GM19455 (cell line): ENCODE measurements at regions not wholly inside any gene's neighbourhood (a gene's known extent, or its start where the extent isn't known, plus 50 kb on each side); places are given as distances from the start of the nearest gene placed in this dataset.

ENCODE experiments used
- ATAC-seq: cut with Tn5 transposase; IDR thresholded peaks from one replicate; pipeline ENCODE4 v1.9.1; 2021; ENCODE audit not compliant: unreplicated experiment

GRCh38 chr1:119565131-119565772 is 58.2 kb downstream of the HSD3B1 start:
- peak; percentile 74 for ATAC-seq

GRCh38 chr1:119569095-119569494 is 62.1 kb downstream of the HSD3B1 start:
- no peak for ATAC-seq
